ENCODE measurements at regions not wholly inside any gene's neighbourhood (a gene's known extent, or its start where the extent isn't known, plus 50 kb on each side); places are given as distances from the start of the nearest gene placed in this dataset.
A peak's percentile ranks its signal among the peaks of the same experiment; 100 is the strongest.

DNA sequence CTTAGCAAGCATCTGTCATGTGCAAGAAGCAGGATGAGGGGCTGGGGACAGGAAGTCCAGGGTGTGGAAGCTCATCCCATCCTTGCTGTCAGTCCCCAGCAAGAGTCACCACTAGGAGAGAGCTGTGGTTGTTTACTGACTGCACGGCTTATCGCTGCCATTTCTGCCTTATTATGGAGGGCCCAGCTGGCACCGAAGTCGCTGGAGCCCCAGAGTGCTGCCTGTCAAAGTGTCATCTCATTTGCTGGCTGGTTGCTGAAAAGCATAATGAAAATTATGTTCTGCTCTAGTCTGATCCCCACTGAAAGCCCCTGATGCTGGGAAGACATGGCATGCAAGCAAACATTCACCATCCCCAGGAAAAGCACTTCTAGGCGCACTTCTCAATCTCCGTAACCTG is 642.7 kb downstream of the NPHP4 start:
- DNase-seq (ENCODE audit: low read depth), result no peak

DNA sequence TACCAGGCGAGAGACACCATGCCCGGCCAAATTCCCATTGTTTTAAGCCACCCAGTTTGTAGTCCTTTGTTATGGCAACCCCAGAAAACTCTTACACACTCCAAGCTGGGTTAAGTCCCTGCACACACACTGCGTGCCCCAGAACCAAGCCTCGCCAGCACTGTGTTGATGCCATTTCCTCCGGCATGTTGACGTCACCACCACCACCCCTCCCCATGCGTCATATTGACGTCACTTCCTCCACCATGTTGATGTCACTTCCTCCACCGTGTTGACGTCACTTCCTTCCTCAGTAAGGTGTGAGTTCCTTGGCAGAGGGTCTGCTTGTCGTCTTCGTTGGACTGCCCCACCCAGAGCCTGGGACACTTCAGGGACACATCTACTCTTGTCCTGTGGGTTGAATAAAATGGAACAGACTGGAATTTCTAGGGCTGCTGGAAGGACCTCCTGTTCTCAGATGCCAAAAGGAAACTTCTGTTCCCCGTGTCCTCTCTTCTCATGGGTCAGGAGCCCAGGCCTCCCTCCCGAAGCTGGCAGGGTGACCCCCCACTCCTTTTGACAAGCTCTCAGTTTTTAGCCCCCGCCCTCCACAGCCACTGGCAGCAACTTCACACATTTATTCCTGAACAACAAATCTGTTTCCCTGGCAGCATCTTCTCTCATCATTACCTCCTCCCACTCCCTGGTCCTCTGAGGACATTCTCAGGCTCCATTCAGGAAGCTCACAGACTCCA is 643.3 kb downstream of the NPHP4 start:
- DNase-seq (ENCODE audit: low read depth), result no peak

DNA sequence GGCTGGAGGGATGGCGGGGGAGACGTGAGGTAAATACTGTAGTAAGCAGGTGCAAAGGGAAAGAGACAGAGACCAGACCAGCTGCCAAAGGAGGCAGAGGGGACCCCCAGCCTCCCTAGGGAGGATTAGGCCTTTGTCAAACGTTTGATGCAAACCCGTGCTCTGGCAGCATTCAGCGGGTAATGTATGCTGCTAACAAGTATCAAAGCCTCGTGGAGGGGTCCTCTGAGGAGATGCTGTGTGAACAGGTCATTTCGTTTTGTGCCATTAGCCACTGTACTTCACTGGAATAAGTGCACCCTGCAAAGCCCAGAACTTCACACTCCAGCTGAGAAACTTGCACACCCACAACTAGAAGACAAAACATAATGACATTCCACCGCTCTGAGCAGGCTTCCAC is 644.5 kb downstream of the NPHP4 start:
- no peak for DNase-seq (ENCODE audit: low read depth)

DNA sequence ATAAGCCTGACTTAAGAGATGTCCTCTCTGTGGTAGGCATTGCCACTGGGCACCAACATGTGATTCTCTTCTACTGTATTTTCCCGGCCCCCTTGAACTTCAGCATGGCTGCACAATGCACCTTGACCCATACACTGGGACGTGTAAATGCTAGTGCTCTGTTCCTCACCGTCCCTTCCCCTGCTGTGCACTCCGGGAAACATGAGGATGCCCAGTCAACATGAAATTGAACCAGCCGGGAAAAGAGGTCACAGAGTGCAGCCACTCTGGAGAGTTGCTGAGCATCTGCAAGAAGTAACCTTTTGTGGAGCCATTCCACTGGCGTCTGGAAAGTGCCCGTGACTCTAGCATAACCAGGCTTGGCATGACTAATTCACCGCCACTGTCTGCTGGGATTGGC is 646.7 kb downstream of the NPHP4 start:
- no peak for DNase-seq (ENCODE audit: low read depth)

DNA sequence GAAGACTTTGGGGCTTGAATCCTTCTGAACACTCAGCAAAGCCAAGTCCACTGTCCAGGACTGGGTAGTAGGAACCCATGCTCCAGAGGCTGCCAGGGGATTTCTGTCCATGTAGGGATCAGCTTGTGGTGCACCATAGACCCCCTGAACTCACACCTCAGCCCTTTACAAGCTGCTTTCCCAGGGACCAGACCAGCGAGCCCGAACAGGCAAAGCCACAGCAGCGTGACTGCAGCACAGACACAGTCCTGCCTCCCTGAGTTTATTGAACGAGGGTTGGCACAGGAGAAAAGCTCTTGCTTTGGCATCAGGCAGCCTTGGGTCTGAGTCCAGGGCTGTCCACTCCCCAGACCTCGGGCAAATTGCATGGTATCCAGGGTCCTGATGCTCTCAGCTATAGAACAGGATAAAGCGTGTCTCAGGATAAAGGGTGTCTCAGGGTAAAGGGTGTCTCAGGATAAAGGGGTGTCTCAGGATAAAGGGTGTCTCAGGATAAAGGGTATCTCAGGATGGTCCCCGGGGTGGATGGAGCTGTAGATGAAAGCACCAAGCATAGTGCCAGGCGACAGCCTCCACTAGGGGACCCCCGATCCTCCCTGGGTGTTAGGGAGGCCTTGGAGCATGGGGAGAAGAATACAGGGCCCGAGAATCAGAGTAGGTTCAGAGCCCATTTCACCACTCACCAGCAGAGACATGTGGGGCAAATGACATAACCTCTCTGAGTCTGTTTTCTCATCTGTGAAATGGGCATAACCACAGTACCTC is 648.8 kb downstream of the NPHP4 start:
- DNase-seq (ENCODE audit: low read depth), result no peak

DNA sequence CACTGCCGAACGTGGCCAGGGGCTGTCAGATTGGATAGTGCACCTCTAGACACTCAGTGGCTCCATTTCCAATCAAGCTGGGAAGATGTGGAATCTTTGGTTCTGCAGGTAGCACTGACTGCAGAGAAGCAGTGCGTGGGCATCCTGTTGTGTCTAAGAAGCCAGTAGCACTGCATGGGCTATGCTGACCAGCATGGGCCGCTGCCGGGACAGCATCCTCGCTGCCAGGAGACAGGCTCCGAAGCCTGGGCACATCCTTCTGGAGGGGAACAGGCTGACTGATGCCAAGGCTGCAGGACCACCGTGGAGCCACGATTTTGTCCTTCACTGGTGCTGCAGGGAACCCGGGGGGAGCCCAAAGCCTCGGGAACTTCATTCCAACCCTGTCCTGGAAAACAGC is 649.4 kb downstream of the NPHP4 start:
- no peak for DNase-seq (ENCODE audit: low read depth)

DNA sequence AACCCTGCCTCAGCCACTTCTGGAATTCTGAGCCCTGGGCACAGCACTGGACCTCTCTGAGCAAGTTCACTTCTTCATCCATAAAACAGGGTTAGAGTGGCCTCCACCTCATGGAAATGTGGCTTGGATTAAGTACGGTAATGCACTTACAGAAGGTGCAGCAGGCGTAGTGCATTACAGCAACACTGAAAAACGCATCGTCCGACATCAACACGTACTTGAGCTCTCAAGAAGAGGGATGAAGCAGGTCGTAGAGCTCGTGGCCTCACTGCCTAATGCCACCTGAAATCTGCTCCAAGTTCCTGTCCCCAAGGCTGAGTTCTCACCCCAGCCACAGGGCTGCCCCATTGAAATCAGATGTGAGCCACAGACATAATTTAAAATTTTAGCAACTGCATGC is 650.1 kb downstream of the NPHP4 start:
- DNase-seq (ENCODE audit: low read depth), result no peak

DNA sequence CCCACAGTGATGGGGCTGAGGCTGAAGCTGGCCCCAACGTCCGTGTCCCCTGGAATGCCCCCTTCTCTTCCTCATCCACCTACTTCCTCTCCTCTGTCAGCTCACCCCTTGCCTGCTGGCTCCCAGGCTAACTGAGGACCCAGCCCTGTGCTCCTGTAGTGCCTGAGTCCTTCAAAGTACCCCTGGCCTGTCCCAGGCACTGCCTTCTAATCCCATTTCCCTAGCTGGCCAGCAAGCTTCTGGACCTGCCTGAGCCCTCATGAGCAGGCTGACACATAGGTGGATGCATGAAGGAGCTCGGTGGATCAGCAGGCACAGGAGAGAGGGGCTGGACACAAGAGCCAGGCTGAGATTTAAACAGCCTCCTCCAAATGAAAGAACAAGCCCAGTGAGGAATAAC is 650.8 kb downstream of the NPHP4 start:
- DNase-seq (ENCODE audit: low read depth), result no peak

DNA sequence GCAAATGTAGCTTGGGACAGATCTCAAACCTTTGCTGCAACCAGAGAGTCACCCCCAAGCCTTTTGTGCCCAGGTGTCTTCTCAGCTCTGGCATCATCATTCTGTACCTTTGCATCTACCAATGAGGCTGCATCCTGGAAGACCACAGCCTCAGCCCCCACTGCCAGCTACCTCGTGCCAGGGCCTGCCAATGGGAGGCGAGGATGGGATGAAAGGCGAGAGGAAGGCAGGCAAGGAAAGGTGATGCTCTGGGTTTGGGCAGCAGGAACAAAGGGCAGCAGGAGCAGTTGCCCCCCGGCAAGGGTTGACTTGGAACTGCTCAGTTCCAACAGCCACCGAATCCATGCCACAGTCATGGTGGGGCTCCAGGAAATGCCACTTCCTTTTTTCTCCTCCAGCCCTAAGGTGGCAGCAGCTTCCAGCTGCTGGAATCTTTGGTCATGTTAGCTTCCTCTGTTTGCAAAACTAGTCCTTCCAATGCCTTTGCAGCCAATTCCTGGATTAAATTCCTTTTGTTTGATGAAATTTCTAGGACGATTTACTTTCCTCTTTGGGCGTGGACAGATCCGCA is 651.6 kb downstream of the NPHP4 start:
- DNase-seq (ENCODE audit: low read depth), result no peak

DNA sequence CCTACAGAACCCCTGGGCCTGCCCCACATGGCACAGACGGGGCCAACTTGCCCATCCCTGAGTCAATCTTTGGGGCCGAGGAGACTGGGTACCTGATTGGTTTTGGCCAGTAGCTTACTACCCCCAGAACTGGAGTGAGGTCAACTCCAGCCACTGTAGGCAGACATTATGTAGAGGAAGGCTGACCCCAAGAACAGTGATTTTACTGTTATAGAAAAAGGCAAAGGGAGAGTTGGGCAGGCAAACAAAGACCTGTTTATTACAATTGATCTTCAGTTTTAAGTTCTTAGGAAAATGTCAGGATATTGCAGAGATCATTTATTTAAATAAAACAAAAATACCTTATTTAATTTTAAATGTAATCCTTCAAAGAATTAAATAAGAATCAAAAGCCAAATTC is 653.8 kb downstream of the NPHP4 start:
- DNase-seq (ENCODE audit: low read depth), result no peak

DNA sequence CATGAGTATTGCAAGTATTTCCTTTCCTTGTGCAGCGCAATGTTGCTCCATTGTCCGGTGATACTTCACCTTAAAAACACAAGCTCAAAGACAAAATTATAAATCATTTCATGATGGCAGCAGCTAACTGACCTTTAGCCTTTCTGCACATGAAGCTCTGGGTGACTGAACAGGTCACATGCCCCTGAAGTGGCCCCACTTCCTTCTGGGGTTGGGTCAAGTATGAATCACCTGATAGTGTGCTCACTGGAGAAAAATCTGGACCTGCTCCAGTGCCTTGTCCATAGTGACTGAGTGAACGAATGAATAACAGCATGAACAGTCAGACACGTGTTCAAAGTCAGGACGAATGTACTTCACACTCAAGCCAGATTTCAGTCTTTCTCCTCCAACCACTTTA is 658.9 kb downstream of the NPHP4 start:
- peak; percentile 16 for DNase-seq (ENCODE audit: low read depth)

DNA sequence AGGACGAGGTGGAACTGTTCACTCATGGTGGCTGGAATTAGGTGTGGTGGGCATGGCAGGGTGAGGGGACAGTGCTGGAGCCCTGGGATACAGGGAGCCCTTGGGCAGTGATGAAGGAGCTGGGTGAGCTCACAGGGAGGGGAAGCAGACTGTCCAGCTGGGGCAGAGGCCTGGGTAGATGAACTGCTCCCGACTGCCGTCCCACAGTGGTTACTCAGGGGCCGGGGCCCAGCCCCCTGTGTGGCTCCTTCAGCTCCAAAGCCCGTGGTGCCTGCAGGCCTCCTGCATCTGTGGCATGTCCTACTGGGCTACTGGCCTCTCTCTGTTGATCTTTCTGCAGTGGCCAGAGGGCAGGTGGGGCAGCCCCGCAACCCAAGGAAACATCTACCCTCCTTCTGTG is 661.1 kb downstream of the NPHP4 start:
- DNase-seq (ENCODE audit: low read depth), result no peak

DNA sequence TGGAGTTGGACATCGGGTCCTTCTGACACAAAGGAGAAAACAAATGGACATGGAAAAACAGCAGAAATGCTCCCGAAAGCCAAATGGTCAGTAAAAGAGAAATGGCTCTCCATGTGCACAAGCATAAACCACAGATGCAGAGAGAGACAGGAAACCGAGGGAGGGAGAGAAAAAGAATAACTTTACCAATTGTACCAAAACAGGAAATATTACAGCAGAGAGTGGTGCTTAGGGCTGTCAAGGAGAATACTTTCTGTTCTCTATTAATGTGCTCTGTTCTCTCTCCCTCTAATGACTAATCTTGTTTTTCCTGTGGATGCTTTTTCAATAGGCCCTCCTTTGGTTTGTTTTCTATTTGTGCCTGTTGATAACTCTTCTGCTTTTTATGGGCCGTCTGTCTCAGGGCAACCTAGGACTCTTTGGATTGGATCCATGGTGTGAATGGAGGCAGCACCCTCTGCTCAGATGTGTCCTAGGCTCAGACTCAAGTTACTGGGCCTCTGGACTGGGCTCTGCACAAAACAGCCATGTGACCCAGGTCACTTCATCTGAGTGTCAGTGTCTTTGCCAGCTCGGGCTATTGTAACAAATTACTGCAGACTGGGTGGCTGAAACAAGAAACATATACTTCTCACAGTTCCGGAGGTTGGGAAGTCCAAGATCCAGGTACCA is 663.0 kb downstream of the NPHP4 start:
- DNase-seq (ENCODE audit: low read depth), result no peak

DNA sequence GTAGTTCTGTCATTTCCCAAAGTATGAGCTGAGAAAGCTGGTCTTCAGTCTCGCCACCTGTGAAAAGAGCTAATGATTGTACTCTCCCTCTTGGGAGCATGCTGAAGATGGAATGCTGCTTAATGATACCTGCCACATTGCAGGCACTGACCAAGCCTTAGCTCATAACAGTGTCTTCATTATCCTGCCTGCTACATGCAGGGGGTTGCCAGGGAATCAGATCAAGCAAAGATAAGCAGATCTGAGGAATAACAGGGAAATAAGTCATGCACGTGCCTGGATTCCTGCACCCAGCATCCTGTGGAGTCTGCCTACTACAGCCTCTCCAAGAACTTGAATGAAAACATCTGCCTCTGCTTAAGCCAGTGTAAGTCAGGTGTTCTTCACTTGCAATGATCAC is 667.3 kb downstream of the NPHP4 start:
- no peak for DNase-seq (ENCODE audit: low read depth)

DNA sequence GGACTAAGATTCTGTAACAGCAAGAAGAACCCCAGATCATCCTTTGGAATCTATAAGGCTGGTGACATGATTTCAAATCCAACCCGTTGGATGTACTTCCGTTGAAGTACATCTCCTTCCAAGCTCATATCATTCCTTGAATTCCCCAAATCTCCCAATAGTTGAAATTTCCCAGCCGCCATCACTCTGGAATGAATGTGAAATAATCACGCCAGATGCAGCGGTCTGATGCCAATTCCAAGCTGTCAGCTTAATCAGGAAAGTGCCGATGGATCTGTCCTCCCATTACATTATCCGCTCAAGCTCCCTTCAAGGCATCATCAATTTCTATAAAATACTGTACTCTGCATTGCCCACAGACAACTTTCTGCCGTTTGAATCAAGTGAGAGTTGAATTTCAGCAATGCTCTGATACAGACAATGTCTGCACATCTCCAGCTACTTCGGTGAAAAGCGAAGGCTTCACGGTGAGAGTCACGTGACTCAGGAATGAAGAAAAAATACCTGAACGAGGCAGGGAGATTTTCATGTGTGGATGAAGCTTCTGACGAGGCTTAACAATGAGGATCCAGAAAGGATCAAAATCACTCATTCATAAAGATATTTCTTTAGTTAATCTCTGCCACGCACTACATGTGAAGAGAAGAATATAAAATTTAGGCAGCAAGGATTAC is 663.9 kb downstream of the AJAP1 start:
- DNase-seq (ENCODE audit: low read depth), result no peak

DNA sequence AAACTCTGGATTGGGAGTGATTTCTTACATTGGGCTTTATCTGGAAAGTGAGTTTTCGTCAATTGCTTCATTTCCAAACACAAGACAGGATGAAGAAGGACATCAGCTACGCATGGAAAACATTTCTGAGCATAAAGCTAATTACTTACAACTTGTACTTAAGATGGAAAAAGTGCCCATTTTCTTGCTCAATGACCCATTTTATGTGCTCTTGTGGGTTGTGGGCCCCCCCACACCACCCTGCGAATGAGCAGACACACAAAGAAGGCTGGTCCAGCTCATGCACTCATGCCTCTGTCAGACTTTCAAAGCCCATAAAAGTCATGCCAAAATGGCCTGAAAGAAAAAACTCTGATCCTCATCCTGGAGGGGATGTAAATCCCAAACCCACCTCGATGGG is 663.0 kb downstream of the AJAP1 start:
- no peak for DNase-seq (ENCODE audit: low read depth)

DNA sequence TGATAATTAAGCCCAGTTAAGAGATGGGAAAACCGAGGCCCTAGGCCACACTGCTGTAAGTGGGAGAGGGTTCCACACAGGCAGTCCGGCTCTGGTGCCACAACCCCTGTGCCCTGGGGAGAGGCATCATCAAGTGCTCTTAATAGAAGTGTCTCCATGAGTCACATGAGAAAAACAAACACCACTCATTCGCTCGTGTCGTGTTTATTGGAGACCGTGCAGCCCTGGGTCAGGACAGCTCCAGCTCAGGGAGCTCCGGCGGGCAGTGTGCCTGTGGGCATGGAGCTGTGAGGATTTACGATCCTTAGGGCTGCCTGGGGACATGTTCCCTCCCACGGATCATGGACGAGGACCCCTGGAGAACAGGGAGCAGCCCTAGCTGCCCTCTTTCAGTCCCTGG is 658.5 kb downstream of the AJAP1 start:
- no peak for DNase-seq (ENCODE audit: low read depth)

DNA sequence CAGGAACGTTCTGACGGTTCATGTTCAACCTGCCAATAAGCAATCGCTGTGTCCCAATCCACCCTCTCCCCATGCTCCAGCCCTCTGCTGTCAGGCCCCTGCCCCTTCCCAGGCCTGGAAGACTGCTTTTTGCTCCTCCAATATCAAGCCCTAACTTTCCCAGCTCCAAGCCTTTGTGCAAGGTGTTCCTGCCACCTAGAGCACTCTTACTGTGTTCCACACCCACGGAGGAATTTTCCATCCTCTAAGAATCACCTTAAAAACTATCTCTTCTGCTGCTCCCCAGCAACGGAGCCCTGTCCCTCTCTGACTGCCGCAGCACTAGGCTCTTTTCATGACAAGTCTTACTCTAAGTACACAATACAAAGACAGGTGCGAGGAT is 657.9 kb downstream of the AJAP1 start:
- DNase-seq (ENCODE audit: low read depth), result no peak

DNA sequence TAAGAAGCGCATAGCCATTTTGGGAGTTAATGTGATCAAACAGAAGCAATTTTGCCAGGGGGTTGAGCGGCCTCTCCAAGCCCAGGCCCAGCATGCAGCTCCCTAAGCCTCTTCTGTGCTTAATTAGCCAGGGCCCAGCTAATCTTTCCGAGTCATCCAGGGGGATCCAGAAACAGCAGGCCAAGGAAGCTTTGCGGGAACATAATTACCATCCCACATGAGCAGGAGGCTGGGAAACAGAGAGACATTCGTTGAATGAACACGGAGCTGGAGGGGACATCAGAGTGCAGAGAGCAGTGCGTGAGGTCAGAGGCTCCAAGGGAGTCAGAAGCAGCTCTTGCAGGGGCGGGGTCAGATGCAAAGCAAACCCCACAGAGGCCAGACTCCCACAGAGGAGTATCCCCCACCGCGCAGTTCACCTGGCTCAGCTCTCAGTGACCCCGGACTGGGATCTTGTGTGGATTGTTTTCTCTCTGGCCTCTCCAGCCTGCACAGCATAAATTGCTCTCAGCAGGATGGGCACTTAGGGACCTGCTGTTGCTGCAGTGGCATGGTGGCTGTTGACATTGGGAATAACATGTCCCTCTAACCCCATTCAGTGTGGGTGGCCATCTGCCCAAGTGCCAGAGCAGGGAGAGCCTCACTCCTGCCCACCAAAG is 657.4 kb downstream of the AJAP1 start:
- DNase-seq (ENCODE audit: low read depth), result no peak

DNA sequence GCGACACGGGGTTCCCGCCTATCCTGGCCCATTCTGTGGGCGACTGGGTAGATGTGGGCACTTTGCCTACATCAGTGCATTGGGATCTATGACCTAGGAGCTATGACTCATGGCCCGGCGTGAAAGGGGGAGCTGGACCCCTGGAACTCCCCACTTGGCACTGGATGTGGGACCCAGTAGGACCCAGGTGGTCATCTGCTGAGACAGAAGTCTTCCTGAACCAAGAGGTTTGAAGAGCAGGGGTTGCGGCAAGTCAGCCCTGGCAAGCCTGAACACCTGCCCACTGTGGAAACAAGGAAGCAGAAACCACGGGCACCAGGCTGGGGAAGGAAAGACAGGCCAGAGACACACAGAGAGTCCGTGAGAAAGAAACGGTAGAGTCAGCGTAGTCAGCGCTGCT is 656.7 kb downstream of the AJAP1 start:
- no peak for DNase-seq (ENCODE audit: low read depth)

DNA sequence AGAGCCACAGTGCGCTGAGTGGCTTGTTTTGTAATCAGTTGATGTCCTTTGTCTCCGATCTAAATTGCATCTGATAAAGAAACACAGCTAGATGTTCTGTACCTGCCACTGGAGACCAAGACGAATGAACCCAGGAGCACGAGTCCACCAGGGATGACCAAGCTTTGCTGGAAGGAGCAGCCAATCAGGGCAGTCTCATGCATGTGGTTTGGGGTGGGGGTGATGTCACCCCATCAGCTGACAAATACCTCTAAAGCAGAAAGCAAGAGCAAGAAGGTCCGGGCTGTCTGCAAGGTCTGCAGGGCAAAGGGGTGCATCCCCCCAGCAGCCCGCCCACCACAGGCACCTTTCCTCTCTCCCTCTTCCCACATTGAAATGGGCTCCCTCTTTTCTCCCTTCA is 653.8 kb downstream of the AJAP1 start:
- no peak for DNase-seq (ENCODE audit: low read depth)
